Anterior cingulate cortex (tissue), 58 donors: ENCODE measurements at regions not wholly inside any gene's neighbourhood (a gene's known extent, or its start where the extent isn't known, plus 50 kb on each side); places are given as distances from the start of the nearest gene placed in this dataset.
A peak's percentile ranks its signal among the peaks of the same experiment; 100 is the strongest.
"Not testable (repeated sequence)": the region's sequence is repeated elsewhere in the genome, so short reads cannot be mapped to it uniquely, and the experiment has no call there.

Experiments used
- DNase-seq, 58 donors: peaks; one replicate each; lab custom pipeline; 2025; lab: John Stamatoyannopoulos, UW

DNA sequence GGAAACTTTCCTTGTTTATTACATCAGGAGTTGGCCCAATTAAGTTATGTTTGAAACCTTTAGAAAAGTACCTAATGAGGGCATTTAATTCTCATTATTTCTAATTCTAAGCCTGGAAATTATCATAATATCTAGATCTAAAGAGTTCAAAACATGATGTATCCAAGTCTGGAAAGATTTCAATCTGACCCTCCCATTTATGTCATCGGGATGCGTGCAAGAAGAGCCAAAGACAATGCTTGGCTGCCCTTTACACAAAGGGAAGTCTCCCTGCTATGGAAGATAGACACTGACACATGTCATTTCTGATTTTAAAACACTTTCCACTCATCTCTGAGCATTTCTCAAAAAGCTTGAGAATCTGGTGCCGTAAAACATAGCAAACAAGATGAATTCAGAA lies 222.4 kb downstream of the ANTXR2 start:
- DNase-seq, result no peak

GRCh38 chr4:79848329-79848728 lies 224.7 kb downstream of the ANTXR2 start:
- no peak for DNase-seq

DNA sequence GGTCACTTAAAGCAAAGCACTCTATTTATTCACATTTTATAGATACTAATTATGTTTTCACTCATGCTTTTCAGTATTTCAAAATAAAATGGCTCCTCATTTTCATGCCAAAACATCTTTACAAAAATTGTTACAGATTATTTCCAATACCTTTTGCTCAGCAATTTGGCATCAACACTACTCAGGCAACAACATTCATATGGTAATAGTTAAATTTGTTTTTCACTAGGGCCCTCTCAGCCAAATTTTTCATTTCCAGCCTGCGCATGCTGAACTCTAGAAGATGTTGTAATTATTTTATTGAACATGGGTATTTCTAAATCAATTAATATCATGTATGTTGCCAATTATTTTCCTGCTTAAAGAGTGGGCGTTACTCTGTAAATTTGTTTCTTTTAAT lies 225.6 kb downstream of the ANTXR2 start:
- no peak for DNase-seq

DNA sequence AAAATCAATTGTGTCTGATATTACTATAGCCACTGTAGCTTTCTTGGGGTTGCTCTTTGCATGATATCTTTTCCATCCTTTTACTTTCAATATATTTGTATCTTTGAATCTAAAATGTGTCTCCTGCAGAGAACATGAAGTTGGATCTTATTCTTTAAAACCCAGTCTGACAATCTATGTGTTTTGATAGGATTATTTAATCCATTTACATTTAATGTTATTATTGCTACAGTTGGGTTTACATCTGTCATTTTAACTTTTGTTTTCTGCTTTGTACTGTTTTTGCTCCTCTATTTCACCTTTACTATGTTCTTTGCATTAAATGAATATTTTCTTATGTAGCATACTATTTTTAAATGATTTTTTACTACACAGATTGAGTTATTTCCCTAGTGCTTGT lies 230.9 kb downstream of the ANTXR2 start:
- DNase-seq, result no peak

GRCh38 chr4:79833857-79834256 lies 239.2 kb downstream of the ANTXR2 start:
- DNase-seq, result no peak

GRCh38 chr4:79831701-79832514 lies 241.1 kb downstream of the ANTXR2 start:
- DNase-seq, result no peak

DNA sequence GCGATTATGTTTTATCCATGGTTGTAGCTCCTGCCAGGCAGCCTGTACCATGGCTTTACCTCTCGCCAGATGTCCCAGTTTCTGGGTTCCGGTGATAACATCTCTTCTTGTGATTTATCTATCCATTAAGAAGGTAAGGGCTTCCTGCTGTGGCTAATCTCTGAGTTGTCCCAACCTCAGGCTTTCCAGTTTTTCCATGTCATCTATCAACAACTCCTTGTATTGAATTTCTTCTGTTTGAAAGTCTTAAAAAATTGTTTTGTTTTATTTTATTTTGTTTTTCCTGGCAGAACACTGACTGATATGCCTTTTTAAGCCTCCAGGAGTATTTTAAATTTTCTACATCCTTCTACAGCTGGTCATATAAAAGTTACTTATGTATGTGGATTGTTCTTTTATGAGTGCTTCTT lies 241.9 kb downstream of the ANTXR2 start:
- DNase-seq, result no peak

DNA sequence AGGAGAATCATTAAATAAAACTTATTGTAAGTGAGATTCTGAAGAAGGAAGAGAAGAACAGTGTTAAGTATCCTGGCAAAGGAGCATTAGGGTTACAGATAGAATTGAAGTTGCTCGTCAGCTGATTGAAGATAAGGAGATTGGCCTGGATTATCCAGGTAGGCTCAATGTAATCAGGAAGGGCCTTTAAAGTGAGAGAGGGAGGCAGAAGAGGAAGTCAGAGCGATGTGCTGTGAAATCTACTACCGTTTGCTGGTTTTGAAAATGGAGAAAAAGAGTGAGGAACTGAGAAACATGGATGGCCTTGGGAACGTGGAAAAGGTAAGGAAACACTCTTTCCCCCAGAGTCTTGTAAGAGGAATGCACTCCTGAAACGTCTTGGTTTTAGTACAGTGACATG lies 245.7 kb downstream of the ANTXR2 start:
- DNase-seq, result no peak

GRCh38 chr4:79823148-79823763 lies 249.8 kb downstream of the ANTXR2 start:
- DNase-seq, result peak in 4 of 58 donors; percentile 0 to 3 (median 1)

GRCh38 chr4:79820427-79820826 lies 252.6 kb downstream of the ANTXR2 start:
- DNase-seq, result no peak

DNA sequence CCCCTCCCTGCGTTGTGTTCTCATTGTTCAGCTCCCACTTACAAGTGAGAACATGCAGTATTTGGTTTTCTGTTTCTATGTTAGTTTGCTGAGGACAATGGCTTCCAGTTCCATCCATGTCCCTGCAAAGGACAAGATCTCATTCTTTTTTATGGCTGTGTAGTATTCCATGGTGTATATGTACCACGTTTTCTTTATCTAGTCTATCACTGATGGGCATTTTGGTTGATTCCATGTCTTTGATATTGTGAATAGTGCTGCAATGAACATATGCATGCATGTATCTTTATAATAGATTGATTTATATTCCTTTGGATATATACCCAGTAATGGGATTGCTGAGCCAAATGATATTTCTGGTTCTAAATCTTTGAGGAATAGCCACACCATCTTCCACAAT lies 265.1 kb downstream of the ANTXR2 start:
- not testable (repeated sequence) for DNase-seq

- DNase-seq, result no peak
Observed at GRCh38 chr4:79798047-79798446, 275.0 kb downstream of the ANTXR2 start.

DNA sequence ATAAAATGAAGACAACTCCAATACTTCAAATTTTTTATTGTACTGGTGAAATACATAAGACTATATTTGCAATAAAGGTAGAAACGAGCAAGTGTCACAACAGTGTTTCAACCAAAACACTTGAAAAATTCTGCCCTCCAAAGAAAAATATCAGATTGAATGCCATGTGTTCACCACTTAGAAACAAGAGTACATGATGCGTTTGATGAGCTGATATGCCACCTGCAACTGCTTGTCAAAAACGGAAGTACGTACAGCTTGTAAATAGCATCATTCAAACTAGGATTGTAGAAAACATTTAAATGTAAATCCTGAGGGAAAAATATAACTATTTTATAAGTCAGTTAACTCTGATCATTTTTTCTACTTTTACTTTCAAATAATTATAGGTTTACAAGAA lies 276.1 kb downstream of the ANTXR2 start:
- no peak for DNase-seq

- DNase-seq, result no peak
Observed at GRCh38 chr4:79788884-79789283, 284.1 kb downstream of the ANTXR2 start.

DNA sequence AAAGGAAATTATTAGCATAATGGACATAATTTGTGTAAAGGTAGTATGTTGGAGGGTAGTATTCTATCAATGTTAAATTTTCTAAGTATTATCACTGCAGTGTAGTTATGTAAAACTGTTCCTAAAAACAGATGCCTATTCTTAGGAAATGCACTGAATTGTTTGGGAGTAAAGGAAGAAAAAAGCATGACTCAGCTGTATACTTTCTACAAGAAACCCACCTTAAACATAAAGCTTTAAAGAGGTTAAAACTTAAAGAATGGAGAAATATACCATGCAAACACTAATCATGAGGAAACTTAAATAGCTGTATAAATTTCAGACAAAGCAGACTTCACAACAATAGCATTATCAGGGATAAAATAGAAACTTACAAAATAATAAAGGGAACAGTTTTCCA lies 292.9 kb downstream of the ANTXR2 start:
- no peak for DNase-seq

DNA sequence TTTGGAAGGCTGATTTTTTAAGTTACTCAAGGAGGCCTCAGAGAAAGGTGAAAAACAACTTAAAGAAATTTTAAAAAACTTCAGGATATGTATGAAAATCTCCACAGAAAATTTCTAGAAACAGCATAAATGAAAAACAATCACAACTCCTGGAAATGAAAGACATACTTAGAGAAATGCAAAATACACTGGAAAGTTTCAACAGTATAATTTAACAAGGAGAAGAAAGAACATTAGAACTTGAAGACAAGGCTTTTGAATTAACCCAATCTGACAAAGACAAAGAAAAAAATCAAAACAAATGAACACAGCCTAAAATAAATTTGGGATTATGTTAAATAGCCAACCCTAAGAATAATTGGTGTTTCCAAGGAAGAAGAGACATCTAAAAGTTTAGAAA lies 300.5 kb downstream of the ANTXR2 start:
- no peak for DNase-seq

- no peak for DNase-seq
Observed at GRCh38 chr4:79764120-79764519, 308.9 kb downstream of the ANTXR2 start.

GRCh38 chr4:79763486-79764075 lies 309.4 kb downstream of the ANTXR2 start:
- DNase-seq, result no peak

DNA sequence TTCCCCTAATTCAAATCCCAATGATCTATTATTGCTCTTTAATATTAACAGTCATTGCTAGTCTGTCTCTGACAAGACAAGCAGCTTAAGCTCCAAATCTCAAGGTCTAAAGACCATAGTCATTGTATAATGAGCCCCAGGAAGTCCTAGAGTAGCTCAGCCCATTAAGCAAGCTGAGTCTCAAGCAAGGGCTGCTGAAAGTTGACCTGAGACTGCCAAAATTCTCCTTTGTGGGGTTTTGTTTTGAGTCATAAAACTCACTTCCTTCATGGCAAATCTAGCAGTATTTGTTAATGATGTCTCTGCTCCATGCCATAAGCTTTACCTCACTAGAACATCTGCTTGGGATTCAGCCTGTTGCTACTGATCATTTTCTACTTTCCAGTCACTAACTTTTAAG lies 313.2 kb downstream of the ANTXR2 start:
- no peak for DNase-seq

DNA sequence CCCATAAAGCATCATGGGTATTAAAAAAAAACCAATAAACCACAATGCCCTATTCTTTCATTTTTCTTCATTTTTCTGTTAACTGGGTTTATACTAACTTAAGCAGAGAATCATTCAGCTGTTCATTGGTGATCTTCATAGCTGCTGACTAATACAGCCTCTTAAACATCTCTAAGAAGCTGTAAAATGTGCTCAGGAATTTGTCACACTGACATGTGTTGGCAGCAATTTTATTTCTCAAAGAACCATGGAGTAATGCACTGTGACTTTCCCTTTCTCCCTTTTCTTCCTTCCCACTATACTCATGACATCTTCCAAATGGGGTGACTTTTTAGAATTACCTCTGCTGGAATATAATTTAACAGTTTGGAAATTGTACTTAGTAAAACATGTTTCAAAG lies 315.4 kb downstream of the ANTXR2 start:
- no peak for DNase-seq

- no peak for DNase-seq
Observed at GRCh38 chr4:79756140-79756895, 316.7 kb downstream of the ANTXR2 start.
